GM19452 (cell line): ENCODE measurements at regions not wholly inside any gene's neighbourhood (a gene's known extent, or its start where the extent isn't known, plus 50 kb on each side); places are given as distances from the start of the nearest gene placed in this dataset.

Source experiments
- ATAC-seq: cut with Tn5 transposase; IDR thresholded peaks from one replicate; pipeline ENCODE4 v1.9.1; 2021; ENCODE audit not compliant: unreplicated experiment

DNA sequence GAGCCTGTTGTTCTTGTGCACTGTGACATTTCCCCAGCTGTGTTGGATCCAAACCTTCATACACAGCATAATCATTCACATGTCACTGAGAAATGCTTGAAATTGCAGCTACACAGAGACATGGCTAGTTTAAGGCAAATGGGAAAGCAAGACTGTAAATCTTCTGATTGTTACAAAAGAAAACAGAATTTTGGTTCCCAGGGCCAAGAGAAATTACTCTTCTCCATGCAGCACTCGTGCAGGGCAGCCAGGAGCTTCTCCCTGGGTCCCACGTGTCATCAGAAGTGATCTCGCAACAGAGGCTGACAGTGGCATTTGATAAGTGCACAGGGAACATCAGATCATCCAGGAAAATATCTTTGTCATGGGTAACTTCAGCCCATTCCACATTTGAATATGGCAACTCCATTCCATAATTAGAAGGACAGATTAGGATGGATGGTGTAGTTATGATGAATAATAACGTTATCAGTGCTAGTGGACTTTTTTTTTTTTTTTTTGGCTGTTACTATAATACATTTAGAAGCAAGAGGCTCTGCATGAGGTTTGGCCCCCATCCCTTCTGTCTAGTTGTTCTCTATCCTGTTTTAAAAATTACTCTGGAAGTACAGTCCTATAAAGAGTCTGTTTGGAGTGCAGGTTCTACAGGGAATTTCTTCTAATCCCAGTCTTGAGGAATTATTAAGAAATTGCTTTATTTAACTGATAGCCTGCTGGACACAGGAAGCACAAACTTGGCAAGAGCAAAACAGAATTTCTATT lies 571.0 kb upstream of the NOX3 start:
- no peak for ATAC-seq

GRCh38 chr6:156024339-156024738 lies 568.7 kb upstream of the NOX3 start:
- no peak for ATAC-seq

DNA sequence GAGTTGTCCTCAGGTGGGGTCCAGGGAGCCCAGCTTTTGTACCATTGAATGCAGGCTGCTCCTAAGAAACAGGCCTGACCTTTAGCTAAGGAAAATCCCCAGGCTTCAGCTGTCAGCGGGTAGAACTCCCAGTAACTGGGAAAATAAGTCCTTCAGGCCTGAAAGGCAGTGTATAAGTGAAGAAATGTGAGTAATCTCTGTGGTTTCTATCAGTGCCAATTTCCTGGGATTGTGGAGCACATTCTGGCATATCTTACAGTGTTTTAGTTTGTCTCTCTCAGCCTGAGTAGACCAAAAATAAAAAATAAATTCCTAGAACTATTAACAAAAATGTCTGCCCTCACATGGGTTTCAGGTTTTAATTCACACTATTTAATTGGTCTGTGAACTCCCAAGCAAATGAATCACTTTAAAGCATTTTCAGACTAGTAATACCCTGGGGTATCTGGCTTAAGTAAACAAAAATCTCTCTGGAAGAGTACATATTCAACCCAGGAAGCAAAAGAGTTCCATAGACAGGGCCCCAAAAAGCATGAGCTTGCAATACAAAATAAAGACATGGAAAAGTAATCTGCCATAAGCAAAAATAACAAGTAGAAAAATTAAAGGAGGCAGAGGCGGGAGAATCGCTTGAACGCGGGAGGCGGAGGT lies 566.2 kb upstream of the NOX3 start:
- ATAC-seq, result no peak

- ATAC-seq, result no peak
Observed at GRCh38 chr6:156017838-156018237, 562.2 kb upstream of the NOX3 start.

DNA sequence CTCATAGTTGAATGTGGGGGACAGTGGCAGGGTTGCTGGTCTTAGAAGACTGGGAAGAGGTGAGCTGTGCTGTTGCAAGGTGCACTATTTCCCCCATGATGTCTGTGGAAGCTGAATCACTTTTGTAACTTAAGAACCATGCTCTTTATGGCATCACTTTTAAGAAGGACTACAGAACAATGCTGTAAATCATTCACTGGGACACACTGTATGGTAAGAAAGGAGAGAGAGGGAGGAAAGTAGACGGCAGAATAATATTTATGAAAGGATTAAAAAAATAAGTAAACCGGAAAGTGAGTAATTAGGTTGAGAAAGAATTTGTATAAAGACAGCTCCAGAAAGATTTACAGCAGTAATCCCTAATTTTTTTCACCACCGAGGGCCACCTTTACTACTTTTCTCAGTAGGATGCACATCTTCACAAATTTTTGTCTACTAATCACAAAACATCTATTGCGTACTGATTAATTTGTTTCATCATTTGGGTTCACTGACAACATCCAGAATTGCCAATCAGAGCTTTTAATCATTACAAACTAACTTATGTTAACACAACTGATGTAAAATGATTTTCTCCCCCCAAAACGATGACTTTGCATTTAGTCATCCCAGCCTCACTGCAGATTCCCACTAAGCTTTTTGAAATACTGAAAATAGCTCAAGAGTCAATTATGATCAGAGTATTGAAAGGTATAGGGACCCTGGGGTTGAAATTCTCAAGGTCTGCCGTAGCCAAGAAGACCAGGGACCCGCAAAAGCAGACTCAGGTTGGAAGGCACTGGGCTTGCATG lies 560.7 kb upstream of the NOX3 start:
- ATAC-seq, result no peak

GRCh38 chr6:156013155-156013554 lies 557.5 kb upstream of the NOX3 start:
- ATAC-seq, result no peak

GRCh38 chr6:156009656-156010055 lies 554.0 kb upstream of the NOX3 start:
- no peak for ATAC-seq

DNA sequence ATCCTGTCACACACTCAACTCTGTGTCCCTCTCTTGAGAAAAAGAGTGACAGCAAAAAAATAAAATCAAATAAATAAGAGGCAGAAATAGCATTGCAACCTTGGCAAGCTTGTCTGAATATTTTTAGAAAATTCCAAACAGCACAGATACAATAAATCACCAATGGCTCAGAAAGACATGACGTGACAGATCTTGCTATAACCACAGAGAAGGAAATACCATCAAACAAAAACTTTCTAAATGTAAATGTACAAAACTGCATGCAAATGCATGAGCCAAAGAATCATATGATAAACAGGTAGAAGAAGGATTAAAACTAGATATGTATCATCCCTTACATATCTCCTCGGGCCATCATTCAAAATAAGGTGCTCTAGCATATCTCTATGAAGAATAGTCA lies 549.2 kb upstream of the NOX3 start:
- ATAC-seq, result no peak

GRCh38 chr6:155996151-155996550 lies 540.5 kb upstream of the NOX3 start:
- ATAC-seq, result no peak

DNA sequence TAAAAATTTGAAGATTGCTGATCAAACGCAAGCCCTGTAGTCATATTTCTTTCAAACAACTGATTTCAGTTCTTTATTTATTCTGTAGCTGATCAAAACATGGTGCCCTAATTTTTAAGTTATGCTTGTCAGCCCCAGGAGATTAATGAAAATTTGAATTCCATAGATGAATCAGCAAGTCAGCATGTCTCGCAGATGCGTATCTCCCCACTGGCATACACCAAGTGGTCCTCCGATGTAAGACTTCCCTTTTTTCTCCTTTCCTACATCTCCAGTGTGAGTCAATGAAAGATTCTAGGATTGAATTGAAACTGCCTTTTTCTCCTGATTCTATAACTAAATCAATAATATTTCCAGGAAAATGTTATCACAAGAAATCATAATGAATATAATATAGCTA lies 539.6 kb upstream of the NOX3 start:
- ATAC-seq, result no peak

GRCh38 chr6:155994086-155994485 lies 538.4 kb upstream of the NOX3 start:
- no peak for ATAC-seq

DNA sequence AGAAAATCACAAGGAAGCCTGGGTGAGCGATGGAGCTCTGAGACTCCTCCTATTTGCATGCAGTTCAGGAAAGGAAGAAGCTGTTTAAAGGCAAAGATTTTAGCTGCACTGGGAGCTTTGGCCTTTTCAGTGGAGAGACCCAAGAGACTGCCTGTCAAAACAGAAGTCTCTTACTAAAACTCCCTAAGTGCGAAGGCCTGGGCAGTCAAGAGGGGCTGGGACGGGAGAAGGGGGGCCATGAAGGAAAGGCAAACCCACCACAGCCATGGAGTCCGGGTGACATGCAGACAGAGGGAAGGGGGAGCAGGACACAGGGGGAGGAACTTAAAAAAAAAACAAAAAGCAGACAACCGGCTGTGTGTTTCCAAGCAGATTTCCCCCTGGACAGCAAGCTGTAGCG lies 537.6 kb upstream of the NOX3 start:
- ATAC-seq, result no peak

GRCh38 chr6:155985660-155986138 lies 530.1 kb upstream of the NOX3 start:
- ATAC-seq, result no peak

DNA sequence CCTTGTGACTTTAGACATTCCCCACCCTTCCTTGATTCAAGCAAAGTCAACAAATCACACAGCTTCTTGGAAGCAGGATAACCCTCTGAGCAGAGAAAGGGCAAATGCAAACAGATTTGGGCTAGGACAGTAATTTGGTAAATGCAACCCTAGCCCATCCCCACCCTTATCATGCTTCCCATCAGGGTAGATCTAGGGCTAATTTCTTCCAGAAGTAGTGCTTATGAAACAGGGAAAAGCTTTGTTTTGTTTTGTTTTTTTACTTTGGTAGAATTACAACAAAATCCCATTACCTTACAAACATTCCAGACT lies 525.1 kb upstream of the NOX3 start:
- ATAC-seq, result no peak

DNA sequence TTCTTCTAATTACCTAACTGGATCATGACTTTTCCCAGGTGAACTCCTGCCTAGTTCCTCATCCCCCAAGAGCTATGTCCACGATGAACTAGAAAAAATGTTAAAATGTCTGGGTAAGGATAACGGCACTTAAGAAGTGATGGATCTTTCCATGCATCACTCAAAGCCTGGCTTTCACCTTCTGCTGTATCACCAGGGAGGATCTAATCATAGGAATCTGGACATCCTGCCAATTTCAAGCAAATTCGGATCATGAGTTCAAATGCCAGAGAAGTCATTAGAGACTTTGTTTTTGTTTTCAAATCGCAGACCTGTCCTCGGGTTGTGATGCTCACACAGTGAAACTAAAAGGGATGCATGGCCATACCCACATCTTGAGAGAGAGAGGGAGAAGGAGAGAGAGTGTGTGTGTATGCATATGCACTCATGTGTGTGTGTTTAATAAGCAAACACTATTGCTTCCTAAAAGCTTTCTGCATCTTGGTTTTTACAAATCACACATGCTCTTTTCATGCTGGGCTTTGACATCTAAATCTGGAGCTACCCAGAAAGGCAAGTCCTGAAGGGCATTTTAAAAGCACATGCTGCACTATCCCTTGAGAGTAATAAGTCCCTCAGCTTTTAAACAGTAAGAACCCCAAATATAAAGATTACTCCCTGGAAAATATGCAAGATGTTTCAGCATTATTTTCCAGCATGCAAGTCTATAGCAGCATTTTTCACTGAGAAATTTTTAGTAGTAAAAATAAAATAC lies 524.6 kb upstream of the NOX3 start:
- ATAC-seq, result no peak

- ATAC-seq, result no peak
Observed at GRCh38 chr6:155975506-155975905, 519.9 kb upstream of the NOX3 start.

DNA sequence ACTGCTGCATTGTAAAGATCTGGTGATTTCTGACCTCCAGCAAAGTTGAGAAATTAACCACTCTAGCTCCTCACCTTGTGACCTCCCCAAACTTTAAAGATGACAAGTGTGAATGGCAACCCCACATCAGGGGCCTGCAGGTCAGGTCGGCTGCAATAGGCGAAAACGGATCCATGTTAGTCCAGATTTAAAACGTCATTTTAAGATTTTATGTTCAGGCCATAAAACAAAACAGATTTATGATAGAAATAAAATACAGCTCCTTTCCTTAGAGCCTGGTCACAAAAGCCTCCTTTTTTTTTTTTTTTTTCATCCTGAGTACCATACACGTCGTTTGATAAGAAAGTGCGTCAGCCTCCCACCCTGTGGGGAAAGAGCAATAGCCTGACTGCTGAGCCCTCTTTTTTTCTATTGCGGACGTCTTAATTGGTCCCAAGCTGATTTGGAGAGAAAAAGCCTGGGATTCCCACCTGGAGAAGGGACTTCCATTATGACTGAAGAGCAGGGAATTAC lies 519.2 kb upstream of the NOX3 start:
- ATAC-seq, result no peak

DNA sequence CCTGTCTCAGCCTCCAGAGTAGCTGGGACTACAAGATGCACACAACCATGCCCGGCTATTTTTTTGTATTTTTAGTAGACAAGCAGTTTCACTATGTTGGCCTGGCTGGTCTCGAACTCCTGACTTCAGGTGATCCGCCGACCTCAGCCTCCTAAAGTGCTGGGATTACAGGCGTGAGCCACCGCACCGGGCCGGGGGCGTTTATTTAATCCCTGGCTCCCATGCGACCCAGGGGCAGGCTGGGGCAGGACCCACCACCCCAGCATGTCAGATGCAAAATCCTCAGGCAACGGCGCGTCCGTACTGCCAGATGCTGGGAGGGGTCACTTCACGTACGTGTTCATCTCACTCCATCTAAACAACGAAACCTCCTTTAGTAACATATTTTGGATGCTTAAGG lies 518.7 kb upstream of the NOX3 start:
- ATAC-seq, result no peak

DNA sequence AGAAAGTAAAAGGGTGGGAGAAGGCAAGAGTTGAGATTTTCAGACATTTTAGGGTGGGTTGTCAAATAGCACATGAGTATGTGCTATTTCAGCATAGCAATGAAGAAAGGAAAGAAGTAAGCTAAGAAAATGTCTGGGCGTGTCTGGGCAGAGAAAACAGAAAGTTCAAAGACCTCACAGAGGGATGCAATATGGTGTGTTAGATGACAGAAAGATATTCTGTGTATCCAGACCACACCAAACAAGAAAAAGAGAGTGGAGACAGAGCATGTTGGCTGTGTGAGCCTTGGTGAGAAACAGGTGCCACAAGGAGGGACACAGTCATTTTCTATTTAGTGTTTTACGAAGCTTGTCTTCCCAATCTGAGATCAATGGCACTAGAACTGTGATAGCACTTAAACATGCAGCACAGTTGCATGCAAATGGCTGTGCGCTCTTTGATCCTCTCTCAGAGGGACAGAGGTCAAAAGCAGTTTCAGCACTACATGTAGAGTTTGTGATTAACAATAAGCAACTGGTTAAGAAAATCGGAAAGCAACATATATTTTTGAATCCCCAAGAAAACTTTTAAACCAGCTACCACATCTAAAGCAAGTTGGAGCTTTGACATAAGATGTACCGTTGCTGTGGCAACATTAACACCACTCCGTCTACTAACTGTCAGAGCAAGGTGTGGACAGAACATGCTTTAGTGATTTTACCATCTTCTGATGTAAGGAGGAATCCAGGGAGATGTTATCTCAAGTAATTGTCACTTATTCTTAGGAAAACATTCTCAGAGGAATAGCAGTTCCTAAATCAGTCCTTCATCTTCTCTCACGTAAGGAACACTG lies 515.5 kb upstream of the NOX3 start:
- no peak for ATAC-seq

GRCh38 chr6:155970472-155970871 lies 514.8 kb upstream of the NOX3 start:
- no peak for ATAC-seq
